ENCODE measurements at regions not wholly inside any gene's neighbourhood (a gene's known extent, or its start where the extent isn't known, plus 50 kb on each side); places are given as distances from the start of the nearest gene placed in this dataset.
"Not testable (repeated sequence)": the region's sequence is repeated elsewhere in the genome, so short reads cannot be mapped to it uniquely, and the experiment has no call there.

- no peak for DNase-seq
Measured at GRCh38 chr4:8735236-8736089, 136.2 kb downstream of the HMX1 start.

GRCh38 chr4:8732681-8733243 lies 138.9 kb downstream of the HMX1 start:
- DNase-seq, result no peak

- DNase-seq, result no peak
Measured at GRCh38 chr4:8732092-8732491, 139.5 kb downstream of the CPZ start.

- DNase-seq, result no peak
Measured at GRCh38 chr4:8731364-8731763, 138.8 kb downstream of the CPZ start.

GRCh38 chr4:8730681-8731080 lies 138.1 kb downstream of the CPZ start:
- no peak for DNase-seq

- DNase-seq, result no peak
Measured at GRCh38 chr4:8730159-8730558, 137.6 kb downstream of the CPZ start.

GRCh38 chr4:8729408-8730149 lies 137.0 kb downstream of the CPZ start:
- no peak for DNase-seq

- DNase-seq, result no peak
Measured at GRCh38 chr4:8728536-8729407, 136.2 kb downstream of the CPZ start.

- DNase-seq, result no peak
Measured at GRCh38 chr4:8727546-8728510, 135.3 kb downstream of the CPZ start.

GRCh38 chr4:8727131-8727530 lies 134.6 kb downstream of the CPZ start:
- DNase-seq, result no peak

GRCh38 chr4:8726344-8726851 lies 133.8 kb downstream of the CPZ start:
- no peak for DNase-seq

- no peak for DNase-seq
Measured at GRCh38 chr4:8725845-8726244, 133.3 kb downstream of the CPZ start.

- no peak for DNase-seq
Measured at GRCh38 chr4:8725071-8725841, 132.7 kb downstream of the CPZ start.

- DNase-seq, result no peak
Measured at GRCh38 chr4:8724436-8725070, 132.0 kb downstream of the CPZ start.

- DNase-seq, result no peak
Measured at GRCh38 chr4:8723222-8723980, 130.8 kb downstream of the CPZ start.

GRCh38 chr4:8722556-8722955 lies 130.0 kb downstream of the CPZ start:
- DNase-seq, result no peak

GRCh38 chr4:8721621-8722020 lies 129.1 kb downstream of the CPZ start:
- DNase-seq, result no peak

GRCh38 chr4:8719421-8719820 lies 126.9 kb downstream of the CPZ start:
- DNase-seq, result no peak

- DNase-seq, result not testable (repeated sequence)
Measured at GRCh38 chr4:8717470-8717869, 124.9 kb downstream of the CPZ start.

Data from fibroblast of skin of back (primary cell).